Ecto neural progenitor cell (in vitro differentiated cells): ENCODE measurements at regions not wholly inside any gene's neighbourhood (a gene's known extent, or its start where the extent isn't known, plus 50 kb on each side); places are given as distances from the start of the nearest gene placed in this dataset.
"Not testable (repeated sequence)": the region's sequence is repeated elsewhere in the genome, so short reads cannot be mapped to it uniquely, and the experiment has no call there.

Source experiments
- DNase-seq: peaks from one replicate; pipeline ENCODE4 v3.0.0-alpha.2; 2018; ENCODE audit warnings: low spot score

GRCh38 chr5:44756097-44756496 is 52.6 kb upstream of the MRPS30 start:
- not testable (repeated sequence) for DNase-seq

- DNase-seq = no peak
Observed at GRCh38 chr5:44747396-44747795, 61.4 kb upstream of the MRPS30 start.

- no peak for DNase-seq
Observed at GRCh38 chr5:44740660-44741059, 68.1 kb upstream of the MRPS30 start.

- no peak for DNase-seq
Observed at GRCh38 chr5:44729536-44729935, 79.2 kb upstream of the MRPS30 start.

- DNase-seq = no peak
Observed at GRCh38 chr5:44727100-44727499, 81.6 kb upstream of the MRPS30 start.

GRCh38 chr5:44719856-44720255 is 88.9 kb upstream of the MRPS30 start:
- no peak for DNase-seq

GRCh38 chr5:44714871-44715561 is 93.7 kb upstream of the MRPS30 start:
- DNase-seq = no peak

GRCh38 chr5:44713446-44713845 is 95.3 kb upstream of the MRPS30 start:
- DNase-seq = no peak

GRCh38 chr5:44711901-44712300 is 96.8 kb upstream of the MRPS30 start:
- DNase-seq = no peak

- no peak for DNase-seq
Observed at GRCh38 chr5:44708602-44709001, 100.1 kb upstream of the MRPS30 start.

- no peak for DNase-seq
Observed at GRCh38 chr5:44707721-44708120, 101.0 kb upstream of the MRPS30 start.

- no peak for DNase-seq
Observed at GRCh38 chr5:44697025-44697424, 111.7 kb upstream of the MRPS30 start.

GRCh38 chr5:44695259-44695658 is 113.5 kb upstream of the MRPS30 start:
- DNase-seq = no peak

- no peak for DNase-seq
Observed at GRCh38 chr5:44691802-44692201, 116.9 kb upstream of the MRPS30 start.

GRCh38 chr5:44681906-44682305 is 126.8 kb upstream of the MRPS30 start:
- no peak for DNase-seq

- no peak for DNase-seq
Observed at GRCh38 chr5:44679214-44679613, 129.5 kb upstream of the MRPS30 start.

GRCh38 chr5:44675296-44675695 is 133.5 kb upstream of the MRPS30 start:
- no peak for DNase-seq

- no peak for DNase-seq
Observed at GRCh38 chr5:44674461-44674860, 134.3 kb upstream of the MRPS30 start.

GRCh38 chr5:44668471-44668870 is 140.3 kb upstream of the MRPS30 start:
- DNase-seq = not testable (repeated sequence)

- DNase-seq = no peak
Observed at GRCh38 chr5:44665101-44665701, 143.5 kb upstream of the MRPS30 start.

GRCh38 chr5:44664711-44665100 is 144.0 kb upstream of the MRPS30 start:
- DNase-seq = no peak

GRCh38 chr5:44663991-44664710 is 144.6 kb upstream of the MRPS30 start:
- no peak for DNase-seq

- no peak for DNase-seq
Observed at GRCh38 chr5:44661851-44662250, 146.9 kb upstream of the MRPS30 start.
